Esophagus squamous epithelium (tissue), 4 donors: ENCODE measurements at regions not wholly inside any gene's neighbourhood (a gene's known extent, or its start where the extent isn't known, plus 50 kb on each side); places are given as distances from the start of the nearest gene placed in this dataset.

ENCODE experiments used
- CTCF ChIP-seq, 6 experiments: fragments of 450-650 bp in 4 of 6; fragments of 200-600 bp in 2 of 6; sonication (generic) in 2 of 6; IDR thresholded peaks; one replicate each; pipeline ENCODE4 v1.5.1; 2016 to 2019; ENCODE audit warnings: antibody characterized with exemption in 6 of 6, mild to moderate bottlenecking in 4 of 6, moderate library complexity in 4 of 6
- POLR2A ChIP-seq, 4 donors: fragments of 450-650 bp; IDR thresholded peaks; one replicate each; pipeline ENCODE4 v1.6.1; 2017; ENCODE audit warnings: antibody characterized with exemption in 4 of 4, mild to moderate bottlenecking in 4 of 4, moderate library complexity in 3 of 4

GRCh38 chr6:87908978-87909811 is 138.4 kb upstream of the SPACA1 start:
- TF ChIP-seq POLR2A (IDR thresholded peaks at IDR 0.05), result no peak
- no peak for TF ChIP-seq CTCF (IDR thresholded peaks at IDR 0.05)
